GM21447 (cell line): ENCODE measurements at regions not wholly inside any gene's neighbourhood (a gene's known extent, or its start where the extent isn't known, plus 50 kb on each side); places are given as distances from the start of the nearest gene placed in this dataset.

ENCODE experiments used
- ATAC-seq: cut with Tn5 transposase; IDR thresholded peaks from one replicate; pipeline ENCODE4 v1.9.1; 2021; ENCODE audit not compliant: unreplicated experiment

DNA sequence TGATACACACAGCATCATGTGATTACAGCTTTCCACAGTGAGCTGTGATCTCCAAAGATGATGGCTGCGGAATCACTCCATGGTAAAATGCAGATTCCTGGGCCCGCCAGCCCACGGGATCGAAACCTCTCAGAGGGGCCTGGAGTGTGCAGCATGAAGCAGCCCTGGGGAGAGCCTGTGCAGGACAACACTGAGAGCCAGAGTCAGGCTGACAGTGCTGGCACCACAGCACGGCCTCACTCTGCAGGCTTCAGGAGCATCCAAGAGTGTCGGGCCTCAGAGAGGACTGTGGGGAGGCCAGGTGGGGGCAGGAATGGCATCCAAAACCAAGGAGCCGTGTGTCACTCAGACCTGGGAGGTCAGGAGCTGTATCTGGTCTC, 533.4 kb downstream of the TCERG1L start:
- no peak for ATAC-seq

DNA sequence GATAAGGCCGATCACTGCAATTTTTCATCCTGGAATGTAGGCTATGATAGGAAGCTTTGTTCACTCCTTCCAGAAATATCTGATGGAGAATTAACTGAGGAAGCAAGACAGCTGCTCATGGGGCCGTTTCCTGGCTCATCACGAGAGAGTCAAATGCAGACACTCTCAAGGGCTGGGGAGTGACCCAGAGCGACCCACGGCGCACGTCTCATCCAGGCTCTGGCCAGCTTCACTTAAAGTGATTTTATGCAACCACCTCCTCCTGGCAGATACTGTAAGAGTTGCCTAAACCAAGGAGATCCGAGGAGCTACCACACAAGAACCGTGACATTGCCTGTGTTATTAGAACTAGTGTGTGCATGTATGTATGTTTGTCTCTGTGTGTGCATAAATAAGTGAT, 530.8 kb downstream of the TCERG1L start:
- ATAC-seq = no peak

DNA sequence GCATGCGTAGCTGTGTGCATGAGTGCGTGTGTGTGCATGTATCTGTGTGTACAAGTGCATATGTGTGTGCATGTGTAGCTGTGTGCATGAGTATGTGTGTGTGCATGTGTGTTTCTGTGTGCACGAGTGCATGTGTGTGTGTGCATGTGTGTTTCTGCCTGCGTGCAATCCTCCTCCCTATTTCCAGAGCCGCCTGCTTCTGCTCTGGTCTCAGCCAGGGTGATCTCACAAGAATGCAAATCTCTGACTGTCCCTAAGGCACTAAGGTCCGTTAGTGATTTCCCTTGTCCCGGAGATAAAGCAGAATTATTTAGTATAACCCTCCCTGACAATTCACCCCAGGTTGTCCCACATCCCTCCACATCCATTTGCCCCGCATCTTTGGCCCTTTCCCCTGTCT, 530.3 kb downstream of the TCERG1L start:
- ATAC-seq = no peak

DNA sequence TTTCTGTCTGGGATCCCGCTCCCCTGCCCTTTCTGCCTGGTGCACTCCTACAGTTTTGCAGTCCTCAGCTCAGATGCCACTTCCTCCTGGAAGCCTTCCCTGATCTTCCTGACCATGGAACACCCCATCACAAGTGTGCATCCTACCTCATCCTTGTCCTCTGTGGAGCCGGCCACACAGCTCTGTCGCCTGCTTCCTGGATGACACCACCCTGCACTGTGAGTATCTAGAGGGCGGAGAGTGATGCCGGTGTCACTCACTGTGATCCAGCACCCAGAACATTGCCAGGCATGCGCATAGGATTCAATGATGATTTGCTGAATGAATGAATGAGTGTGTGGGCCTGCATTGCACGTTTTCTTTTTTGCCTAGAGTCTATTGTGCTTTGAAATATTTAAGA, 529.9 kb downstream of the TCERG1L start:
- no peak for ATAC-seq

DNA sequence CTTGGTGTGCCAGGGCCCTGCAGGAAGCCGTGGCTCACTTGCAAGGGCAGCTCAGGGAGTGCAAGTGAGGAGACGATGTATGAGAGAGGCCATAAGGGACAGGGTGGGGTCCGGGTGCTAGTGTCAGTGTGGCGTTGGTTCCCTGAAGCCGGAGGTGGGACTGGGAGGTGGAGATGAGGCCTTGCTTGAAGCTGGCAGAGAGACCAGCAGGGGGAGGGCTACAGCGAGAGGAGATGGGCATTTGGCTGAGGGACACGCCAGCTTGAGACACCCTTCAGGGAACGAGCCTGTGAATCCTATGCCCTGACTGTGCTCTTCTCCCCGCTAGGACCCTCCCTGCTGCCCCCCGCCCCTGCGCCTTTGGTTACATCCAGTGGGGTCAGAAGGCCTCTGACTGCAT, 529.1 kb downstream of the TCERG1L start:
- no peak for ATAC-seq

DNA sequence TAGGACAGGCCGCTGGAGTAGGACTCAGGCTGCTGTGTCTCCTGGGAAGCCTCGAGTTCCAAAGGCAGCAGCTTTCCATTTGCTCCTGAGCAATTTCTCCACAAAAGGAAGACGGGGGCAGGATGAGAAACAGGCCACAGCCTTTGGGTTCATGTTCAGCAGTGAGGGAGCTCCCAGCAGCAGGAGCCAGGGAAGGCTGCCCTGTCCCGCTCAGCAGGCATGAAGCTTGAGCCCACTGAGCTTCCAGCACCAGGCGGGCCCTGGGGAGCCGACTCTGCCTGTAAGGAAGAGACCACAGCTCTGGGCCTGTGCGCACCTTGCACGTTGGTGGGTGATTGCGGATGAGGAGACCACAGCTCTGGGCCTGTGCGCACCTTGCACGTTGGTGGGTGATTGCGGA, 527.2 kb downstream of the TCERG1L start:
- no peak for ATAC-seq

DNA sequence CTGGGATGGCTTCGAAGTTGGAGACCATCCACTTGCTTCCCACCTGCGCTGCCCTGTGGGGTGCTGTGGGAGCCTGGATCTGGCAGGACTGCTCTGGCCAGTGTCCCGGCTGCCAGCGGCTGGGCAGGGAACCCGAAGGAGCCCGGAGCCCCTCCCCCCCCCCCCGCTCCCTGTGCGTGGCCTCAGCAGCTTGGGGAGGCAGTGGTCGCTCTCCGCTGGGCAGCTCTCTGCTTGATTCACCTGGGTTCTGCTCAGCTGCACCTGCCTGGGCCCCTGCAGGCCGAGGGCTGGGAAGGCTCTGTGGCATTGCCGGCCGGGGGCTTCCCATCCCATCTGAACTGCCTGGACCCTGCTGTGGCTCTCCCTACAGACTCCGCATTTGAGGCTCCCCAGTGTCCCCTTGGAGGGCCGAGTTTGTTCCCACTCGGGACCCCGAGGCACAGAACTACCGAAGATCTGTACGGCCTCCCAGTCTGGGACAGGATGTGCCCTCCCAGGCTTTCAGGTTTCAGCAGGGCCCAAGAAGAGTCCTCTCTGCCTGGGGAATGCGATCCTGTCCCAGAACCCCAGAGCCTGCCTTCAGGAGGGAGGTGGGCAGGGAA, 525.1 kb downstream of the TCERG1L start:
- no peak for ATAC-seq

DNA sequence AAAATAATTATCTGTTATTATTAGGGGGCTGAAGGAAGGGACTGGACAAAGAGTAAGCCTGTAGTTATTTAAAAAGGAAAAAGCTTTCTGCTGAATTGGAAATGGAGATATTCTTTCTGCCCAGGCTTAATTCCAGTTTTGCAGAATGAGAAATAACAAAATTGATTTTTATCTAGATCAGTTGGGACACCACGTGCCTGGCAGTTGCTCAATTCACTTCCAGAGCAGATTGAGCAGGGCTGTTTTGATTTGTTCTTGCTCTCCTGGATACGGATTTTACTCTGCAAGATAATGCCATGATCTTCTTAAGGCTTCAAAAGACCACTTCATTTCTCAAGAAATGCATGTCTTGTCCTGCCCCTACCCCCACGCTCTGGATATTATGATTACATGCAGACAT, 524.3 kb downstream of the TCERG1L start:
- no peak for ATAC-seq

DNA sequence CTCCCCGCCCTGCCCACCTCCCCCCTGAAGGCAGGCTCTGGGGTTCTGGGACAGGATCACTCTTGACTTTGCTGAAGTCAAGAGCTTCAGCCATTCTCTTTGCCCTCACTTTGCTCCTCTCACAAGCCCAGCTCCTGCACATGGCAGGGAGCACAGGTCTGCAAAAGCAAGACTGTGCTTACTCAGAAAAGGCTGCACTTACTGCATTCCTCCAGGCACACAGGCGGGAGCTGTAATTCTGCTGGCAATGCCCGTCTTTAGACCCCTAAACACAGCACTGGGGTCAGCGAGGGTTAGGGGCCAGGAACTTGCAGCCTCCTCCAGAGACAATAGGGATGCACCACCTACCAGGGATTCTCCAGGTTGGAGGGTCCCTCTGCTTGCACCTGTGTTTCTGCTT, 523.7 kb downstream of the TCERG1L start:
- ATAC-seq = no peak

DNA sequence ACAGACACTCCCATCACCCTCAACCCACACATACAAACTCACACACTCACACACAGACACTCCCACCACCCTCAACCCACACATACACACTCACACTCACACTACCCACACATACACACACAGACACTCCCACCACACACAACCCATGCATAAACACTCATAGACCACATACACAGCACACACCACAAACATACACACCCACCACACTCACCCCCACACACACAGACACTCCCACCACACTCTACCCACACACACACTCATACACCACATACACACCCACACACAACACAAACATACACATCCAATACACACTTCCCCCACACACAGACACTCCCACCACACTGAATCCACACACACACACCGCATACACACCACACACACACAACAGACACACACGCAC, 521.2 kb downstream of the TCERG1L start:
- ATAC-seq = no peak

DNA sequence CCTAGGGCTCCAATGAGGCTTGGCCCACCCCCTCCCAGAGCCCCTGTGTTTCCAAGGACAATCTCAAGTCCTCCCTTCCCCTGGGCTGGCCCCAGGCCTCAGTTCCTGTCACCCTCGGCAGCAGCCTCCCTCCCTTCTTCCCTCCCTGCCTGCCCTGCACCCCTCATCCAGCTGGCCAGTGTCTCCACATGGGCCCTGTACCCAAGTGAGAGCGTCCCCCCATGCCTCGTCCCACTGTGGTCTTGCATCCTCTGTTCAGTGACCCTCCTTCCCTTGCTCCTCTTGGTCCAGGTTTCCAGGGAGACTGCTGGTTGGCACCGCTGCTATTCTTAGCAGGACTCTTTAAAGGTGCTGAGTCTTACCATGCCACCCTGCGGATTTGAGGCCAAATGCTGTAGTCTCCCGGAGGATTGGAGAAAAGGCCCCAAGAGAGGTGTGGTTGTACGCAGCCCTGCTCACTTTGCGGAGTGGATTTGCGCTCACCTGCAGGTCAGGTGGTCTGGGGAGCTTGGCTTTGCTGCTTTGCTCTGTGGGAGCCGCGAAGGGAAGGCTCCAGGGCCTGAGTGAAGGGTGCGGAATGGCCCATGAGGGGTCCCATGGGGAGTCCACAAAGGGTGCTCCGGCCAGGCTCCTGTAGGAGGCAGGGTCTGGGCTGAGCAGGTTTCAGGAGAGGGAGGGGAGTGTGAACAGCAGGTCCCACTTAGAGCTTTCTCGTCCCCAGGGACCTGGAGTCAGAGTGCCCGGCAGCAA, 519.2 kb downstream of the TCERG1L start:
- no peak for ATAC-seq

DNA sequence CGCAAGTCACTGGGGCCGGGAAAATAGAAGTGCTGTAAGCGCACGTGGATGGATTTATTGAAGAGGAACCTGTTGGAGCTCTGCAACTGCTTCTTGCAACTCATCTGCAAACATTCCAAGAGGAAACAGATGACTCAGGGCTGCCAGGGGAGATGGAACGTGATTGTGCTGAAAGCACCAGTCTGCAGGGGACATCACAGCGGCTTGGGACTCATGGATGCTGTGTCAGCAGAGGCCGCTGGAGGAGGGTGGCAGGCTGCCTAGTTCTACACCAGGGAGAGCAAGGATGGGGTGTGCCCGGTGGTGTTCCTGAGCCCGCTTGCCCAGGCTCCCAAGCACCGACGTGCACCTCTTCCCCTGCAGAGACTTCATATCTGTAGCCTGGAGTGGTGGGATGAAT, 515.7 kb downstream of the TCERG1L start:
- no peak for ATAC-seq

DNA sequence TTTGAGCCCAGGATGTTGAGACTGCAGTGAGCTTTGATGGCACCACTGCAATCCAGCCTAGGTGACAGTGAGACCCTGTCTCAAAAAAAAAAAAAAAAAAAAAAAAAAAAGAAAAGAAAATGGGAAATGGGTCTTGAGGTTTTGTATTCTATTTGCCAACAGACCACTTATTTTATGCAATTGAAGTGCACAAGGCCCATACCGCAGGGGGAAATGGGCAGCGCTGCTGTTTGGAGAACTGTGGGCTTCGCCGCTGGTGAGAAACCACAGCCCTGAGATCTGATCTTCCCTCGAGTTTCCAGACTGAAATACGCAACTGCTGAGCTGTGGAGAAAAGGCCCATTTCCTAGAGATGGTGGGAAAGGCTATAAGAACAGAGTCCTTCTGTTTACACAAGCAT, 512.0 kb downstream of the TCERG1L start:
- ATAC-seq = no peak

DNA sequence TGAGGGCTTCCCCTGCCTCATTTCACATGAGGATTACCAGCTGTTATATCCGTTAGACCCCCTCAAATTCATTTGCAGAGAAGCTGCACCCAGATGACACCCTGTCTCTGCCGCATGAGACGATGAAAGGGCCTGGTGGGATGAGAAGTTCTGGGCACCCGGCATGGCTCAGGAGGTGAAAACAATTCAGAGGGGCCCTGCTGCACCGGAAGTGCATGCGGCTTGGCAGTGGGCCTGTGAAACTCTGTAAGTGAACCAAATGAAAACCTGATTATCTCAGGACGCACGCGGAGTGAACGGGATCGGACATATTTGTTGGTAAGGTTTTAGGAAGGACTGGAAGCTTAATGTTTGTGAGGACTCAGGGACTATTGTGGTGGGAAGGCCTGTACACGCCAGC, 511.2 kb downstream of the TCERG1L start:
- ATAC-seq = no peak

DNA sequence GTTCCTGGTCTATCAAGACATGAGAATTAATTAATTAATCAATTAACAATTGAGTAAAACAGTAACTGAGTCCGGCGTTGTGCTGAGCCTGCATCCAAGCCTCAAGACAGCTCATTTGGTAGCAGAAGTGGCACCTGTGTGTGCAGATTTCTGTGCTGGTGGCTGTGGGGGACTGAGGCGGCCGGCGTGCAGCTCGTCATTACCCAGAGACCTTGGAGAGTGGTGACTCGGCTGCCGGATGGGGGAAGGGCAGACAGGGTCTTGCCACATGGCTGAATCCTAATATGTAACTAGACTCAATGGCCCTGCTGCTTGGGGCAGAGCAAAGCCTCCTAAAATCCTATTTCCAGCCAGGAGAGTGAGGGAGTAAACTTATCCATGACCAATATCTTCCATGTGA, 510.2 kb downstream of the TCERG1L start:
- no peak for ATAC-seq

DNA sequence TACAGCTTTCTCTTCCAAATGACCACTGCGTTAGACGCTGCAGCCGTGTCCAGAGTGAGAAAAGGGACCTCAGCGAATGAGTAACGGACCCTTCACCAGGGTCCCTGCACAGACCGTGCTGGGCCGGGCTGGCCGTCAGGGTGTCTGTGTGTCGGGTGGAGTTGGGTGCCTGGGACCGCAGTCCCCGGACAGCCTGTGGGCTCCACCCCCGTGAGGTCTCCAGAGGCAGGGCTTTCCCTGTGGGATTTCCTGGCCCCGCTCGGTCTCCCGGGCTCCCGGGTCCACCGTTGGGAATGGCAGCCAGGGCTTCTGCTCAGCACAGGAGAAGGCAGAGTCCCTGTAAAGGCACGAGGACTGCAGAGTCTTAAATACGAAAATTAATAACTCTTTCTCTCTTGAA, 509.7 kb downstream of the TCERG1L start:
- no peak for ATAC-seq

DNA sequence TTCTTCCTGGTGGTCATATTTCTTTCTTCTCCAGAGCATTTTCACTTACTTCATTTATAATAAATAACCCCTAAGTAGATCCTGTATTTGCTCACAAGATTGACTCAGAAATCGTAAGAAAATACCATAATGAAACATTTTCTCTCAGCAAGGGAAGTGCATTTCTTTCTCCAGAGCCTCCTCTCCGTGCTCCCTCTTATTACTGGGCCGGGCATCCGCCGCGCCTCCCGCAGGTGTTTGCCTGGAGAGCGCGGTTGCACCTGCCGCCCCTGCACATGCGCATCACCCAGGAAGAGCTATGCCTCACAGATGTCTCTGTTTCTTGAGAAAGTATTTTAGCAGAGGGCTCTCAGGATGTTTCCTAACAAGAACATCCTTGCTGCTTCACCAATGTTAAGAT, 509.2 kb downstream of the TCERG1L start:
- ATAC-seq = no peak

DNA sequence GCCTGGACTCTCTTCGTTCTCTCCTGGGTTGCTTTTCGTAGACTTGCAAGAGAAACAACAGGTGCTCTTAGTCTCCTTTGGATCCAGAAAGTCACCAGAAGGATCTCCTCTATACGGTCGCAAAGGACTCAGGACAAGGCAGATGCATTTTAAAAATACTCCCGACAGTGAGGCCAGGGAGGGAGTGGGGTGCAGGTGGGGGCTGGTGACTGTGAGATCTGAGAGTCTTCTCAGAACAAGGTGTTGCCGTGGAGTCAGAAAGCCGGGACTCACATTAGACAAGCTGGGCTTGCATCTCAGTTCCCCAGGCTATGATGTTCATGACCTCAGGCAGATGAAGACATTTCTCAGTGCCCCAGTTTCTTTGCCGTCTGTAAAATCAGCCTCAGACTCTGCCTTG, 507.2 kb downstream of the TCERG1L start:
- no peak for ATAC-seq

DNA sequence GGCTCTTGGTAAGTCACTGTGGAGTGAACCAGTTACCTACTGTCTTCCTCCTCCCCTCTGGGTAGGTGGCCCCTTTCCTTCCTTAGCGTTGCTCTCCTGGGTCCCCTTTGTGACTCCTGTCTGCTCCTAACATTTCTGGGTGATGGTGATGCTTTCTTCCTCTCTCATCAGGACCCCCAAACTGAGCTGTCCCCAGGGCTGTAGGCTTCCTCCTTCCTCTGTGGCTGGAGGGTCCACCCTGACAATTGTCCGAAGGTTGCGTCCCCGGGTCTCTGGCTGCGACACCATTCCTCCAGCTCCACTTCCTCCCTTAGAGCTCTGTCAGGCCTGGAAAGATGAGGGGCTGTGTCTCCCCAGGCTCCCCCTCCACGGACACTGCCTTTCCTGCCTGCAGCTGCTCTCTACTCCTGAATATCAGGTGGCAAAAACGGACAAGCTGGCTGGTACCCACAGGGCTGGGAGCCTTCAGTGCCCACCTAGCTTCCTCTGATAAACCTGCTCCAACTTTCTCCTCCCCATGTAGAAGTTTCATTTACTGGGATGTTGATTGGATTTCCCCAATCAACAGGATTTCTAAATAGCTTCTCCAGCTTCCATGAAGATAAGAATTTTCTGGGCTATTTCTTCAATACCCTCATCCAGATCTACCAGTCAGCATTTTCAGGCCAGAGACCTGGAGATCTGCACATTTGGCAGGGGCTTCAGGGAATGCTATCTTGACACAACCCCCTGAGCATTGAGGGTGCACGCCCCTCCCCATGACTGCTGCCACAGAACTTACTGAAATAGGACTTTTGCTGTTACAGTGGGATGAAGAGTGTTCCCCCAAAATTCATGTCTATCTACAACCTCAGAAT, 506.5 kb downstream of the TCERG1L start:
- no peak for ATAC-seq

DNA sequence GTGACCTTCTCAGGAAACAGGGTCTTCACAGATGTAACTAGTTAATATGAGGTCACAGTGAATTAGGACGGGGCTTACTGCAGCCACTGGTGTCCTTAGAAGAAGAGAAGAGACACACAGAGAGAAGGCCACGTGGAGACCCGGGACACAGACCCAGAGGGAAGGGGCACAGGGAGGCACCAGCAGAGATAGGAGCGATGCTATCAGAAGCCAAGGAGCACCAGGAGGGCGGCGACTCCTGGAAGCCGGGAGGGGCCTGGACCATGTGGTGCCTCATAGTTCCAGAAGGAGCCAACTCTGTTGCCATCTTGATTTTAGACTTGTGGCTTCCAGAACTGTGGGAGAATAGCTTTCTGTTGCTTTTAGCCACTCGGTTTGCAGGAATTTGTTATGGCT, 505.9 kb downstream of the TCERG1L start:
- no peak for ATAC-seq

DNA sequence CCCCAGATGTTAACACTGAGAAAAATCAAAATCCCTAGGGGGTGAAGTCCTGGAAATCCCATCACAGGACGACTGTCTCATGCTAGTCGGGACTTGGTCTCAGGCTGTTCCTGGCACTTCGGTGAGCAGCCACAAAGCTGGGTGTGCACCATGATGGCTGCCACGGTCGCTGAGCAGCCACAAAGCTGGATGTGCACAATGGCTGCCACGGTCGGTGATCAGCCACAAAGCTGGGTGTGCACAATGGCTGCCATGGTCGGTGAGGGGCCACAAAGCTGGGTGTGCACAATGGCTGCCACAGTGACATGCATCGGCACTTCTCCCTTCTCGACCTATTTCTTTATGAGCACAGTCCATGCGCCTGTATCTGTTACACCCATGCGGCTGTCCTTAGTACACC, 505.1 kb downstream of the TCERG1L start:
- no peak for ATAC-seq

DNA sequence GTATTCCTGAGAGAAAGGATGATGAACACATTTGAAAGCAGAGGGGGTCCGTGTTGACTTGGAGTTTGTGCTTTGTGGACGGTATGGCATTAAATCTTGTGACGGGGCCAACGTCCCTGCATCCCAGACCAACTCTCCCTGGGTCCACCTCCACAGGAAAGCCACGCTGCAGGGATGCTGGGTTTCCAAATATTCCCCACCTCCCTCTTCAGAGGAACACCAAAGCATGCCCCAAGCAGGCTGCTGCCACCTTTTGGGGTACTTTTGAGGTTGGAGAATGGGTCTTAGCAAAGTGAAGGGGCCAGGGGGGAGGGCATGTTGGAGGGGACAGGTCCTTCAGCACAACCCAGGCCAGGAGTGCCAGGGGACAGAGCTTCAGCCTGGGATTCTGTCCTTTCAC, 504.4 kb downstream of the TCERG1L start:
- no peak for ATAC-seq
